HEK293T (cell line): ENCODE measurements at regions not wholly inside any gene's neighbourhood (a gene's known extent, or its start where the extent isn't known, plus 50 kb on each side); places are given as distances from the start of the nearest gene placed in this dataset.
"Not testable (repeated sequence)": the region's sequence is repeated elsewhere in the genome, so short reads cannot be mapped to it uniquely, and the experiment has no call there.

Source experiments
- BHLHE40 ChIP-seq: fragments of 450-650 bp; IDR thresholded peaks from 2 replicates; pipeline ENCODE4 v1.6.1; 2016; ENCODE audit warnings: mild to moderate bottlenecking, moderate library complexity, borderline replicate concordance
- ELF4 ChIP-seq: fragments of 450-650 bp; IDR thresholded peaks from 2 replicates; pipeline ENCODE4 v1.6.1; 2017; ENCODE audit warnings: antibody characterized with exemption

GRCh38 chr14:106474261-106475028 lies 948.1 kb downstream of the TMEM121 start:
- TF ChIP-seq ELF4, BHLHE40: not testable (repeated sequence)
